ENCODE measurements at regions not wholly inside any gene's neighbourhood (a gene's known extent, or its start where the extent isn't known, plus 50 kb on each side); places are given as distances from the start of the nearest gene placed in this dataset.

GRCh38 chr3:148297013-148297412 is 400.7 kb upstream of the AGTR1 start:
- TF ChIP-seq EP300 (IDR thresholded peaks at IDR 0.05; ENCODE audit: borderline replicate concordance) (no peak), YY1 (IDR thresholded peaks at IDR 0.05; ENCODE audit: low read depth) (no peak), TCF12 (IDR thresholded peaks at IDR 0.05; ENCODE audit: low read depth) (no peak), REST (IDR thresholded peaks at IDR 0.05; ENCODE audit: low read depth) (no peak), TEAD4 (IDR thresholded peaks at IDR 0.05) (no peak), TAF1 (IDR thresholded peaks at IDR 0.05; ENCODE audit: low read depth) (no peak)

GRCh38 chr3:148307443-148307843 is 390.3 kb upstream of the AGTR1 start:
- TF ChIP-seq ZBTB7A (IDR thresholded peaks at IDR 0.05; ENCODE audit: low read depth), result no peak
- no peak for TF ChIP-seq NFIC (IDR thresholded peaks at IDR 0.05)
- no peak for TF ChIP-seq USF1 (IDR thresholded peaks at IDR 0.05)
- TF ChIP-seq EP300 (IDR thresholded peaks at IDR 0.05; ENCODE audit: borderline replicate concordance), result no peak
- TF ChIP-seq FOXM1 (IDR thresholded peaks at IDR 0.05; ENCODE audit: borderline replicate concordance, low read depth), result no peak
- TF ChIP-seq YY1 (IDR thresholded peaks at IDR 0.05; ENCODE audit: low read depth), result no peak
- no peak for TF ChIP-seq TCF12 (IDR thresholded peaks at IDR 0.05; ENCODE audit: low read depth)
- TF ChIP-seq CEBPB (IDR thresholded peaks at IDR 0.05), result no peak
- no peak for TF ChIP-seq RAD21 (IDR thresholded peaks at IDR 0.05; ENCODE audit: low read depth)
- TF ChIP-seq TEAD4 (IDR thresholded peaks at IDR 0.05), result no peak
- TF ChIP-seq MAX (IDR thresholded peaks at IDR 0.05), result no peak
- no peak for TF ChIP-seq CREB1 (IDR thresholded peaks at IDR 0.05; ENCODE audit: low read depth)
- no peak for TF ChIP-seq EGR1 (IDR thresholded peaks at IDR 0.05)
- TF ChIP-seq TAF1 (IDR thresholded peaks at IDR 0.05; ENCODE audit: low read depth), result no peak
- TF ChIP-seq REST (IDR thresholded peaks at IDR 0.05; ENCODE audit: low read depth), result no peak

GRCh38 chr3:148309390-148310035 is 388.2 kb upstream of the AGTR1 start:
- TF ChIP-seq MAX (IDR thresholded peaks at IDR 0.05), result no peak
- peak; percentile 61 for TF ChIP-seq RAD21 (IDR thresholded peaks at IDR 0.05; ENCODE audit: low read depth)
- no peak for TF ChIP-seq USF1 (IDR thresholded peaks at IDR 0.05)

- TF ChIP-seq EGR1 (IDR thresholded peaks at IDR 0.05), result no peak
- no peak for TF ChIP-seq YY1 (IDR thresholded peaks at IDR 0.05; ENCODE audit: low read depth)
- TF ChIP-seq TEAD4 (IDR thresholded peaks at IDR 0.05), result no peak
- no peak for TF ChIP-seq REST (IDR thresholded peaks at IDR 0.05; ENCODE audit: low read depth)
- TF ChIP-seq CEBPB (IDR thresholded peaks at IDR 0.05), result no peak
- no peak for TF ChIP-seq CREB1 (IDR thresholded peaks at IDR 0.05; ENCODE audit: low read depth)
Observed at GRCh38 chr3:148315756-148316155, 381.9 kb upstream of the AGTR1 start.

GRCh38 chr3:148318240-148318639 is 379.5 kb upstream of the AGTR1 start:
- no peak for TF ChIP-seq TAF1 (IDR thresholded peaks at IDR 0.05; ENCODE audit: low read depth)
- TF ChIP-seq TCF12 (IDR thresholded peaks at IDR 0.05; ENCODE audit: low read depth), result no peak
- TF ChIP-seq YY1 (IDR thresholded peaks at IDR 0.05; ENCODE audit: low read depth), result no peak
- TF ChIP-seq NFIC (IDR thresholded peaks at IDR 0.05), result no peak
